Breast epithelium (tissue), 3 donors: ENCODE measurements at regions not wholly inside any gene's neighbourhood (a gene's known extent, or its start where the extent isn't known, plus 50 kb on each side); places are given as distances from the start of the nearest gene placed in this dataset.

Source experiments
- POLR2A ChIP-seq: fragments of 450-650 bp; IDR thresholded peaks from one replicate; pipeline ENCODE4 v1.6.1; 2016; ENCODE audit warnings: antibody characterized with exemption, mild to moderate bottlenecking, moderate library complexity
- POLR2AphosphoS5 ChIP-seq, 3 donors: sonication (generic); formaldehyde crosslinking; IDR thresholded peaks; one replicate each; pipeline ENCODE4 v1.6.1; 2017; ENCODE audit warnings: antibody characterized with exemption in 3 of 3
- TF ChIP-seq, protein P1 (sequence below), 3 donors: fragments of 450-650 bp; IDR thresholded peaks; one replicate each; pipeline ENCODE4 v1.5.1; 2016 to 2017; ENCODE audit warnings: antibody characterized with exemption in 3 of 3, mild to moderate bottlenecking in 3 of 3, moderate library complexity in 3 of 3

DNA sequence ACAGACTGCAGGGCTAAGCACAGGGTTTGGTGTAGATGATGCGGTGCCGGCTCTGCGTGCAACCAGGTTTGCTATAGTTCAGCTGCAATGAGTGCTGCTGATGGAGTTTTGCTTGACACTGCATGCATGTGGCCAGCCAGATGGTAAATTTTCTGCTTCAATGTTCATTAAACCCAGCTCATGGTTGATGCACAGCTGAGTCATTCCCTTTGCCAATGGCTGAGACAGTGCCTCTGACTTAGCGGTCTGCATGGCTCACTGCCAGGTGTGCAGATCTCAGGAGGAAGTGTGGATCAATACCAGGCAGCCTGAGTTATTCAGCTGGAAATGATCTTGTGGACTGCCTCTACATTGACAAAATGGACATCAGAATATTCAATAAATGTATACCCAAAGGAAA lies 172.7 kb upstream of the ZP4 start:
- no peak for TF ChIP-seq POLR2A
- TF ChIP-seq, protein P1, sequence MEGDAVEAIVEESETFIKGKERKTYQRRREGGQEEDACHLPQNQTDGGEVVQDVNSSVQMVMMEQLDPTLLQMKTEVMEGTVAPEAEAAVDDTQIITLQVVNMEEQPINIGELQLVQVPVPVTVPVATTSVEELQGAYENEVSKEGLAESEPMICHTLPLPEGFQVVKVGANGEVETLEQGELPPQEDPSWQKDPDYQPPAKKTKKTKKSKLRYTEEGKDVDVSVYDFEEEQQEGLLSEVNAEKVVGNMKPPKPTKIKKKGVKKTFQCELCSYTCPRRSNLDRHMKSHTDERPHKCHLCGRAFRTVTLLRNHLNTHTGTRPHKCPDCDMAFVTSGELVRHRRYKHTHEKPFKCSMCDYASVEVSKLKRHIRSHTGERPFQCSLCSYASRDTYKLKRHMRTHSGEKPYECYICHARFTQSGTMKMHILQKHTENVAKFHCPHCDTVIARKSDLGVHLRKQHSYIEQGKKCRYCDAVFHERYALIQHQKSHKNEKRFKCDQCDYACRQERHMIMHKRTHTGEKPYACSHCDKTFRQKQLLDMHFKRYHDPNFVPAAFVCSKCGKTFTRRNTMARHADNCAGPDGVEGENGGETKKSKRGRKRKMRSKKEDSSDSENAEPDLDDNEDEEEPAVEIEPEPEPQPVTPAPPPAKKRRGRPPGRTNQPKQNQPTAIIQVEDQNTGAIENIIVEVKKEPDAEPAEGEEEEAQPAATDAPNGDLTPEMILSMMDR (IDR thresholded peaks at IDR 0.05) = no peak
- no peak for TF ChIP-seq POLR2AphosphoS5 (IDR thresholded peaks at IDR 0.05)
